22Rv1 (cell line): ENCODE measurements at regions not wholly inside any gene's neighbourhood (a gene's known extent, or its start where the extent isn't known, plus 50 kb on each side); places are given as distances from the start of the nearest gene placed in this dataset.
"Not testable (repeated sequence)": the region's sequence is repeated elsewhere in the genome, so short reads cannot be mapped to it uniquely, and the experiment has no call there.

Experiments
- CTCF ChIP-seq: fragments of 450-650 bp; IDR thresholded peaks from 2 replicates; pipeline ENCODE4 v1.5.1; 2017; ENCODE audit warnings: mild to moderate bottlenecking
- ZFX ChIP-seq: fragments of 450-650 bp; IDR thresholded peaks from 2 replicates; pipeline ENCODE4 v1.6.1; 2017; ENCODE audit warnings: antibody characterized with exemption, borderline replicate concordance

DNA sequence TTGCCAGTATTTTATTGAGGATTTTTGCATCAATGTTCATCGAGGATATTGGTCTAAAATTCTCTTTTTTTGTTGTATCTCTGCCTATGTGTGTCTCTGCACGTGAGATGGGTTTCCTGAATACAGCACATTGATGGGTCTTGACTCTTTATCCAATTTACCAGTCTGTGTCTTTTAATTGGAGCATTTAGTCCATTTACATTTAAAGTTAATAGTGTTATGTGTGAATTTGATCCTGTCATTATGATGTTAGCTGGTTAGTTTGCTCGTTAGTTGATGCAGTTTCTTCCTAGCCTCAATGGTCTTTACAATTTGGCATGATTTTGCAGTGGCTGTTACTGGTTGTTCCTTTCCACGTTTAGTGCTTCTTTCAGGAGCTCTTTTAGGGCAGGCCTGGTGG is 101.3 kb upstream of the PRR23C start:
- not testable (repeated sequence) for TF ChIP-seq CTCF, ZFX
